K562 (cell line): ENCODE measurements at regions not wholly inside any gene's neighbourhood (a gene's known extent, or its start where the extent isn't known, plus 50 kb on each side); places are given as distances from the start of the nearest gene placed in this dataset.
A peak's percentile ranks its signal among the peaks of the same experiment; 100 is the strongest.

ENCODE experiments used
- ATAC-seq: fragments of 200-7000 bp; cut with Tn5 transposase; 3 replicates; pipeline ENCODE4 v1.9.1; 2020; ENCODE audit warnings: moderate library complexity
- BruUV-seq: library from RNA; stranded (reverse); fragments of 400-500 nt; replicated peaks from 2 replicates; lab custom pipeline; 2021; lab: Mats Ljungman, UMichigan
- CTCF ChIA-PET: fragments of 300-600 bp; formaldehyde crosslinking; extraction: SDS; loops from one replicate; lab custom pipeline; 2021; ENCODE audit warnings: low intra/inter-chr PET ratio; lab: Yijun Ruan, JAX
- POLR2A ChIA-PET: fragments of 300-600, 350-650 bp; sonication (Branson Sonifier 250); formaldehyde crosslinking; extraction: SDS; loops from one replicate; lab custom pipeline; 2021; ENCODE audit warnings: antibody characterized with exemption, inconsistent platforms; lab: Yijun Ruan, JAX
- DNase-seq, 4 experiments: peaks; one replicate each; pipeline versions ENCODE4 v3.0.0 to v3.0.0-alpha.2; 2011 to 2018; ENCODE audit warnings: low spot score in 3 of 4, mixed read lengths in 3 of 4; ENCODE audit errors: extremely low read depth in 1 of 4
- FAIRE-seq: peaks from 2 replicates; lab custom pipeline; 2011; peaks lifted over from hg19 to GRCh38; lab: Jason Lieb, UNC
- H2AFZ ChIP-seq: 2 replicates; pipeline ENCODE4 v1.6.0; 2011; ENCODE audit warnings: low read depth, low read length, control low read depth, inconsistent platforms
- H3K27ac ChIP-seq: fragments of 200-600 bp; 3 replicates; pipeline ENCODE4 v1.8.0; 2011; ENCODE audit warnings: low read depth, mild to moderate bottlenecking, control low read depth, inconsistent platforms, low read length, moderate library complexity, mixed read lengths; ENCODE audit errors: extremely low read depth
- H3K27me3 ChIP-seq, 2 experiments: fragments of 300-600 bp in 1 of 2; 2 replicates in 1 of 2; 3 replicates in 1 of 2; pipeline versions ENCODE4 v1.6.0 to v1.8.0; 2011; ENCODE audit warnings: inconsistent platforms in 2 of 2, low read length in 2 of 2, mild to moderate bottlenecking in 1 of 2, mixed read lengths in 1 of 2, moderate library complexity in 1 of 2; ENCODE audit not compliant: control insufficient read depth in 2 of 2, insufficient read depth in 2 of 2
- H3K36me3 ChIP-seq: fragments of 300-600 bp; 3 replicates; pipeline ENCODE4 v1.8.0; 2011; ENCODE audit warnings: mild to moderate bottlenecking, low read length, inconsistent platforms; ENCODE audit not compliant: control insufficient read depth, insufficient read depth
- H3K4me1 ChIP-seq, 2 experiments: fragments of 200-600 bp in 1 of 2; replicated peaks in 1 of 2; 2 replicates in 1 of 2; 3 replicates in 1 of 2; pipeline versions ENCODE4 v1.5.1 to v1.8.0; 2011; ENCODE audit warnings: inconsistent platforms in 2 of 2, low read length in 2 of 2, mild to moderate bottlenecking in 1 of 2, mixed read lengths in 1 of 2, moderate library complexity in 1 of 2; ENCODE audit not compliant: control insufficient read depth in 2 of 2, insufficient read depth in 2 of 2
- H3K4me2 ChIP-seq: 2 replicates; pipeline ENCODE4 v1.6.1; 2011; ENCODE audit warnings: low read length, control low read depth, inconsistent platforms, mixed read lengths; ENCODE audit not compliant: insufficient read depth
- H3K4me3 ChIP-seq: fragments of 200-600 bp; sonication (generic), shearing (Covaris generic); 2 replicates; pipeline ENCODE4 v1.5.1; 2016; ENCODE audit warnings: control low read depth, inconsistent platforms
- H3K79me2 ChIP-seq: fragments of 200-600 bp; 3 replicates; pipeline ENCODE4 v1.8.0; 2011; ENCODE audit warnings: low read length, inconsistent platforms; ENCODE audit not compliant: control insufficient read depth, insufficient read depth
- H3K9ac ChIP-seq, 2 experiments: 2 replicates each; pipeline versions ENCODE4 v1.6.0 to v1.6.1; 2011; ENCODE audit warnings: low read depth in 2 of 2, low read length in 2 of 2, control low read depth in 1 of 2, inconsistent platforms in 1 of 2, mild to moderate bottlenecking in 1 of 2, mixed read lengths in 1 of 2; ENCODE audit not compliant: insufficient read depth in 1 of 2
- H3K9me1 ChIP-seq: one replicate; pipeline ENCODE4 v1.6.0; 2011; ENCODE audit warnings: inconsistent platforms, mild to moderate bottlenecking, low read length, moderate library complexity; ENCODE audit not compliant: control insufficient read depth, insufficient read depth
- H3K9me3 ChIP-seq: replicated peaks from 2 replicates; pipeline ENCODE4 v1.5.1; 2011; ENCODE audit warnings: low read depth, low read length, inconsistent platforms; ENCODE audit not compliant: control insufficient read depth, insufficient read depth
- H4K20me1 ChIP-seq: replicated peaks from 2 replicates; pipeline ENCODE4 v1.6.1; 2011; ENCODE audit warnings: low read length, inconsistent platforms, mixed read lengths; ENCODE audit not compliant: control insufficient read depth, insufficient read depth
- BCL6 ChIP-seq: fragments of 250-450 bp; sonication (Bioruptor Pico); IDR thresholded peaks from 2 replicates; pipeline ENCODE4 v1.4.0; 2020
- CBX5 ChIP-seq: IDR thresholded peaks from 2 replicates; pipeline ENCODE4 v1.6.1; 2014; ENCODE audit warnings: low read depth, borderline replicate concordance
- CCNT2 ChIP-seq: IDR thresholded peaks from 2 replicates; pipeline ENCODE4 v1.6.1; 2011; ENCODE audit warnings: borderline replicate concordance, low read depth, mild to moderate bottlenecking, moderate library complexity, mixed read lengths, low read length; ENCODE audit not compliant: insufficient read length; ENCODE audit errors: extremely low read depth
- MTA2 ChIP-seq: fragments of 450-650 bp; IDR thresholded peaks from 2 replicates; pipeline ENCODE4 v1.6.1; 2016; ENCODE audit warnings: low read depth
- NCOR1 ChIP-seq: fragments of 450-650 bp; IDR thresholded peaks from 2 replicates; pipeline ENCODE4 v1.6.1; 2016; ENCODE audit warnings: mild to moderate bottlenecking, moderate library complexity
- NR2C1 ChIP-seq, 2 experiments: fragments of 450-650 bp; IDR thresholded peaks; 2 replicates each; pipeline ENCODE4 v1.6.1; 2017; ENCODE audit warnings: mild to moderate bottlenecking in 2 of 2, antibody characterized with exemption in 1 of 2, inconsistent platforms in 1 of 2, missing compliant biosample characterization in 1 of 2, missing genetic modification characterization in 1 of 2
- ZNF311 ChIP-seq: fragments of 250-450 bp; sonication (Bioruptor Pico); IDR thresholded peaks from 2 replicates; pipeline ENCODE4 v1.4.0; 2020; ENCODE audit warnings: mild to moderate bottlenecking, moderate library complexity
- ZNF699 ChIP-seq: fragments of 250-450 bp; sonication (Bioruptor Pico); IDR thresholded peaks from 2 replicates; pipeline ENCODE4 v1.8.0; 2021; ENCODE audit warnings: mild to moderate bottlenecking, moderate library complexity; ENCODE audit not compliant: insufficient replicate concordance
- WGBS: fragments of 100-300 bp; shearing (Covaris generic); methylation state at CpG from one replicate; pipeline ENCODE4 v1.1.6; 2016; ENCODE audit warnings: low coverage, mixed read lengths; ENCODE audit not compliant: insufficient coverage; ENCODE audit errors: missing lambda C conversion rate; 5-methylcytosine and 5-hydroxymethylcytosine counted together
- in situ Hi-C: fragments of 300-500 bp; cut with MboI; formaldehyde crosslinking; loops from 4 replicates; pipeline ENCODE4 v1.15.0; 2018; ENCODE audit warnings: inconsistent platforms, mixed read lengths
- intact Hi-C: fragments of 100-400 bp; cut with micrococcal nuclease; formaldehyde crosslinking; loops from 2 replicates; pipeline ENCODE4 v1.14.2; 2022
- TF ChIP-seq, protein P1 (sequence below), 3 experiments: fragments of 200-800 bp in 1 of 3; fragments of 250-450 bp in 1 of 3; fragments of 450-650 bp in 1 of 3; sonication (Bioruptor Pico) in 1 of 3; sonication (Bioruptor generic) in 1 of 3; formaldehyde crosslinking in 1 of 3; IDR thresholded peaks; 2 replicates each; pipeline versions ENCODE4 v1.6.1 to v1.8.0; 2016 to 2022; ENCODE audit warnings: mild to moderate bottlenecking in 2 of 3, missing genetic modification characterization in 2 of 3, missing compliant biosample characterization in 1 of 3, moderate library complexity in 1 of 3
- TF ChIP-seq, protein P2 (sequence below), 2 experiments: fragments of 450-650 bp; formaldehyde crosslinking in 1 of 2; IDR thresholded peaks; 2 replicates each; pipeline versions ENCODE4 v1.4.0 to v1.6.1; 2014 to 2020; ENCODE audit warnings: mild to moderate bottlenecking in 2 of 2, borderline replicate concordance in 1 of 2, low read depth in 1 of 2

GRCh38 chrX:43328358-43328946, 327.6 kb upstream of the MAOA start:
- intact Hi-C loops (no loop called here), in situ Hi-C loops (no loop called here)
- Histone ChIP-seq H3K9me3 (no peaks in the 10 kb centered on the region), H3K4me2 (no peak overlapping the region), H3K9ac (no peak overlapping the region), H3K27ac (no peak overlapping the region), H3K4me3 (no peak overlapping the region), H3K4me1 (no peaks in the 10 kb centered on the region; a peak in 1 of 5 replicates), H3K27me3 (no peaks in the 10 kb centered on the region), H3K9me1 (no peaks in the 10 kb centered on the region), H3K79me2 (no peaks in the 10 kb centered on the region), H3K36me3 (no peaks in the 10 kb centered on the region), H2AFZ (no peak overlapping the region), H4K20me1 (no peaks in the 10 kb centered on the region)
- no TSS peak for BruUV-seq
- ChIA-PET POLR2A (no interaction called here), CTCF (no interaction called here)
- DNase-seq (peak in 1 of 4 experiments; percentile 55), FAIRE-seq (no peak), ATAC-seq (no peak)
- WGBS = 2% methylated on average over 9 of the region's 9 CpGs
- TF ChIP-seq BCL6 (CRISPR knock-in tag) (0 out of 2 replicates have a peak, but pooled peaks have one; percentile 44), ZNF311 (CRISPR knock-in tag) (no peak), MTA2 (peak; percentile 84), ZNF699 (CRISPR knock-in tag) (no peak), CBX5 (peak; percentile 53; the same call in 1 of the 2 replicates), NCOR1 (peak; percentile 81), CCNT2 (peak; percentile 87), NR2C1 (IDR thresholded peaks at IDR 0.05) (no peak), NR2C1 (tag; IDR thresholded peaks at IDR 0.05) (peak; percentile 68)
- TF ChIP-seq, protein P1, sequence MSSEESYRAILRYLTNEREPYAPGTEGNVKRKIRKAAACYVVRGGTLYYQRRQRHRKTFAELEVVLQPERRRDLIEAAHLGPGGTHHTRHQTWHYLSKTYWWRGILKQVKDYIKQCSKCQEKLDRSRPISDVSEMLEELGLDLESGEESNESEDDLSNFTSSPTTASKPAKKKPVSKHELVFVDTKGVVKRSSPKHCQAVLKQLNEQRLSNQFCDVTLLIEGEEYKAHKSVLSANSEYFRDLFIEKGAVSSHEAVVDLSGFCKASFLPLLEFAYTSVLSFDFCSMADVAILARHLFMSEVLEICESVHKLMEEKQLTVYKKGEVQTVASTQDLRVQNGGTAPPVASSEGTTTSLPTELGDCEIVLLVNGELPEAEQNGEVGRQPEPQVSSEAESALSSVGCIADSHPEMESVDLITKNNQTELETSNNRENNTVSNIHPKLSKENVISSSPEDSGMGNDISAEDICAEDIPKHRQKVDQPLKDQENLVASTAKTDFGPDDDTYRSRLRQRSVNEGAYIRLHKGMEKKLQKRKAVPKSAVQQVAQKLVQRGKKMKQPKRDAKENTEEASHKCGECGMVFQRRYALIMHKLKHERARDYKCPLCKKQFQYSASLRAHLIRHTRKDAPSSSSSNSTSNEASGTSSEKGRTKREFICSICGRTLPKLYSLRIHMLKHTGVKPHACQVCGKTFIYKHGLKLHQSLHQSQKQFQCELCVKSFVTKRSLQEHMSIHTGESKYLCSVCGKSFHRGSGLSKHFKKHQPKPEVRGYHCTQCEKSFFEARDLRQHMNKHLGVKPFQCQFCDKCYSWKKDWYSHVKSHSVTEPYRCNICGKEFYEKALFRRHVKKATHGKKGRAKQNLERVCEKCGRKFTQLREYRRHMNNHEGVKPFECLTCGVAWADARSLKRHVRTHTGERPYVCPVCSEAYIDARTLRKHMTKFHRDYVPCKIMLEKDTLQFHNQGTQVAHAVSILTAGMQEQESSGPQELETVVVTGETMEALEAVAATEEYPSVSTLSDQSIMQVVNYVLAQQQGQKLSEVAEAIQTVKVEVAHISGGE (CRISPR knock-in tag; IDR thresholded peaks at IDR 0.05) = peak in 1 of 3 experiments; percentile 61; a peak in 1 of 6 replicates
- TF ChIP-seq, protein P2, sequence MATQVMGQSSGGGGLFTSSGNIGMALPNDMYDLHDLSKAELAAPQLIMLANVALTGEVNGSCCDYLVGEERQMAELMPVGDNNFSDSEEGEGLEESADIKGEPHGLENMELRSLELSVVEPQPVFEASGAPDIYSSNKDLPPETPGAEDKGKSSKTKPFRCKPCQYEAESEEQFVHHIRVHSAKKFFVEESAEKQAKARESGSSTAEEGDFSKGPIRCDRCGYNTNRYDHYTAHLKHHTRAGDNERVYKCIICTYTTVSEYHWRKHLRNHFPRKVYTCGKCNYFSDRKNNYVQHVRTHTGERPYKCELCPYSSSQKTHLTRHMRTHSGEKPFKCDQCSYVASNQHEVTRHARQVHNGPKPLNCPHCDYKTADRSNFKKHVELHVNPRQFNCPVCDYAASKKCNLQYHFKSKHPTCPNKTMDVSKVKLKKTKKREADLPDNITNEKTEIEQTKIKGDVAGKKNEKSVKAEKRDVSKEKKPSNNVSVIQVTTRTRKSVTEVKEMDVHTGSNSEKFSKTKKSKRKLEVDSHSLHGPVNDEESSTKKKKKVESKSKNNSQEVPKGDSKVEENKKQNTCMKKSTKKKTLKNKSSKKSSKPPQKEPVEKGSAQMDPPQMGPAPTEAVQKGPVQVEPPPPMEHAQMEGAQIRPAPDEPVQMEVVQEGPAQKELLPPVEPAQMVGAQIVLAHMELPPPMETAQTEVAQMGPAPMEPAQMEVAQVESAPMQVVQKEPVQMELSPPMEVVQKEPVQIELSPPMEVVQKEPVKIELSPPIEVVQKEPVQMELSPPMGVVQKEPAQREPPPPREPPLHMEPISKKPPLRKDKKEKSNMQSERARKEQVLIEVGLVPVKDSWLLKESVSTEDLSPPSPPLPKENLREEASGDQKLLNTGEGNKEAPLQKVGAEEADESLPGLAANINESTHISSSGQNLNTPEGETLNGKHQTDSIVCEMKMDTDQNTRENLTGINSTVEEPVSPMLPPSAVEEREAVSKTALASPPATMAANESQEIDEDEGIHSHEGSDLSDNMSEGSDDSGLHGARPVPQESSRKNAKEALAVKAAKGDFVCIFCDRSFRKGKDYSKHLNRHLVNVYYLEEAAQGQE (IDR thresholded peaks at IDR 0.05; ENCODE audit: borderline replicate concordance) = no peak
- TF ChIP-seq, protein P2 (CRISPR knock-in tag; IDR thresholded peaks at IDR 0.05; ENCODE audit: low read depth) = no peak
